NT2/D1 (cell line): ENCODE measurements at regions not wholly inside any gene's neighbourhood (a gene's known extent, or its start where the extent isn't known, plus 50 kb on each side); places are given as distances from the start of the nearest gene placed in this dataset.

Experiments
- DNase-seq: peaks from one replicate; pipeline ENCODE4 v3.0.0-alpha.2; 2011; ENCODE audit warnings: low read depth, low spot score
- H3K27me3 ChIP-seq: 2 replicates; pipeline ENCODE4 v1.6.0; 2011; ENCODE audit warnings: mild to moderate bottlenecking; ENCODE audit not compliant: insufficient read length, insufficient read depth
- H3K36me3 ChIP-seq: 2 replicates; pipeline ENCODE4 v1.6.1; 2011; ENCODE audit warnings: mild to moderate bottlenecking, low read length, mixed read lengths; ENCODE audit not compliant: insufficient read depth, insufficient read length
- H3K4me1 ChIP-seq: 2 replicates; pipeline ENCODE4 v1.5.1; 2011; ENCODE audit not compliant: insufficient read depth, insufficient read length
- H3K4me3 ChIP-seq: 2 replicates; pipeline ENCODE4 v1.5.1; 2011; ENCODE audit warnings: low read depth; ENCODE audit not compliant: insufficient read length
- H3K9ac ChIP-seq: 2 replicates; pipeline ENCODE4 v1.6.0; 2011; ENCODE audit warnings: low read depth; ENCODE audit not compliant: insufficient read length
- H3K9me3 ChIP-seq: 2 replicates; pipeline ENCODE4 v1.5.1; 2011; ENCODE audit warnings: mild to moderate bottlenecking, low read length; ENCODE audit not compliant: insufficient read depth
- SUZ12 ChIP-seq: IDR thresholded peaks from 2 replicates; pipeline ENCODE4 v1.6.1; 2011; ENCODE audit not compliant: insufficient read length, insufficient read depth; ENCODE audit errors: extremely low read depth
- YY1 ChIP-seq: IDR thresholded peaks from 2 replicates; pipeline ENCODE4 v1.6.1; 2011; ENCODE audit not compliant: insufficient read length, insufficient read depth
- ZNF274 ChIP-seq: IDR thresholded peaks from 2 replicates; pipeline ENCODE4 v1.6.1; 2011; ENCODE audit warnings: mild to moderate bottlenecking, low read depth, low read length

GRCh38 chr1:182237329-182237728, 154.3 kb downstream of the GLUL start:
- no peak for DNase-seq
- Histone ChIP-seq H3K9ac (no peak overlapping the region), H3K9me3 (no peaks in the 10 kb centered on the region), H3K36me3 (no peaks in the 10 kb centered on the region), H3K27me3 (no peaks in the 10 kb centered on the region), H3K4me1 (no peaks in the 10 kb centered on the region), H3K4me3 (no peak overlapping the region)
- TF ChIP-seq YY1 (no peak), ZNF274 (no peak), SUZ12 (no peak)

GRCh38 chr1:182236651-182237077, 154.9 kb downstream of the GLUL start:
- no peaks in the 10 kb centered on the region for H3K9me3 ChIP-seq
- H3K4me1 ChIP-seq, result no peaks in the 10 kb centered on the region
- no peak for DNase-seq
- no peaks in the 10 kb centered on the region for H3K36me3 ChIP-seq
- no peak overlapping the region for H3K4me3 ChIP-seq
- H3K9ac ChIP-seq, result no peak overlapping the region
- TF ChIP-seq YY1 (no peak), SUZ12 (no peak), ZNF274 (no peak)
- no peaks in the 10 kb centered on the region for H3K27me3 ChIP-seq

GRCh38 chr1:182235952-182236650, 155.5 kb downstream of the GLUL start:
- no peak for DNase-seq
- H3K9me3 ChIP-seq, result no peaks in the 10 kb centered on the region
- no peak overlapping the region for H3K4me3 ChIP-seq
- no peaks in the 10 kb centered on the region for H3K36me3 ChIP-seq
- TF ChIP-seq ZNF274, result no peak
- no peak for TF ChIP-seq YY1
- no peak for TF ChIP-seq SUZ12
- no peak overlapping the region for H3K9ac ChIP-seq
- H3K27me3 ChIP-seq, result no peaks in the 10 kb centered on the region
- no peaks in the 10 kb centered on the region for H3K4me1 ChIP-seq

DNA sequence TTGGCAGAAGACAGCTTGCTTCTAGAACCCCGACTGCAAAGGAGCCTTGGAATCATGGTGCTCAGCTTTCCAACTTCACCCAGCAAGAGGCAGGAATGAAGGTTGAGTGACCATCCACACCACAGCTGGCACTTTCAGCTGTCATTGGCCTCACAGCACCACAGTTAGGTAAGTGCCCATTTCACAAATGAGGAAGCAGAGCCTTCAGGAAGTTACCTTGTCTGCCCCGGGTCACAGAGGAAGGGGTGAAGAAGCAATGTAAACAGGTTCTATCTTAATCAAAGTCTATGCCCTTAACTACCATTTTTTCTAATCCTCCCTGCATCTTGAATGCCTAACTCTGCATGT, 156.0 kb downstream of the GLUL start:
- no peak for DNase-seq
- H3K9ac ChIP-seq, result no peak overlapping the region

GRCh38 chr1:182229921-182230491, 161.6 kb downstream of the GLUL start:
- Histone ChIP-seq H3K36me3 (no peaks in the 10 kb centered on the region), H3K9me3 (no peaks in the 10 kb centered on the region), H3K9ac (no peak overlapping the region), H3K27me3 (no peaks in the 10 kb centered on the region), H3K4me1 (no peaks in the 10 kb centered on the region), H3K4me3 (no peak overlapping the region)
- no peak for DNase-seq
- TF ChIP-seq SUZ12 (no peak), ZNF274 (no peak)

More for the DNA sequence above, 156.0 kb downstream of the GLUL start:
- Histone ChIP-seq H3K36me3 (no peaks in the 10 kb centered on the region), H3K27me3 (no peaks in the 10 kb centered on the region), H3K4me3 (no peak overlapping the region), H3K4me1 (no peaks in the 10 kb centered on the region), H3K9me3 (no peaks in the 10 kb centered on the region)
- TF ChIP-seq SUZ12 (no peak), ZNF274 (no peak), YY1 (no peak)

- TF ChIP-seq YY1, result no peak
- no peak for TF ChIP-seq SUZ12
- TF ChIP-seq ZNF274, result no peak
- Histone ChIP-seq H3K9me3 (no peaks in the 10 kb centered on the region), H3K4me1 (no peaks in the 10 kb centered on the region), H3K27me3 (no peaks in the 10 kb centered on the region), H3K36me3 (no peaks in the 10 kb centered on the region), H3K9ac (no peak overlapping the region), H3K4me3 (no peak overlapping the region)
- no peak for DNase-seq
These were observed 162.1 kb downstream of the GLUL start for GRCh38 chr1:182229451-182229850.

GRCh38 chr1:182227864-182228547, 163.6 kb downstream of the GLUL start:
- H3K9me3 ChIP-seq, result no peaks in the 10 kb centered on the region
- TF ChIP-seq ZNF274 (no peak), SUZ12 (no peak), YY1 (no peak)
- H3K36me3 ChIP-seq, result no peaks in the 10 kb centered on the region
- no peaks in the 10 kb centered on the region for H3K27me3 ChIP-seq
- no peak overlapping the region for H3K9ac ChIP-seq
- DNase-seq, result no peak
- no peaks in the 10 kb centered on the region for H3K4me1 ChIP-seq
- H3K4me3 ChIP-seq, result no peak overlapping the region
